DMS53 treated with DMSO at 0.1 percent for 48 hours (cell line): ENCODE measurements at regions not wholly inside any gene's neighbourhood (a gene's known extent, or its start where the extent isn't known, plus 50 kb on each side); places are given as distances from the start of the nearest gene placed in this dataset.

ENCODE experiments used
- DNase-seq: peaks from one replicate; lab custom pipeline; 2025; ENCODE audit not compliant: unreplicated experiment; lab: John Stamatoyannopoulos, UW

DNA sequence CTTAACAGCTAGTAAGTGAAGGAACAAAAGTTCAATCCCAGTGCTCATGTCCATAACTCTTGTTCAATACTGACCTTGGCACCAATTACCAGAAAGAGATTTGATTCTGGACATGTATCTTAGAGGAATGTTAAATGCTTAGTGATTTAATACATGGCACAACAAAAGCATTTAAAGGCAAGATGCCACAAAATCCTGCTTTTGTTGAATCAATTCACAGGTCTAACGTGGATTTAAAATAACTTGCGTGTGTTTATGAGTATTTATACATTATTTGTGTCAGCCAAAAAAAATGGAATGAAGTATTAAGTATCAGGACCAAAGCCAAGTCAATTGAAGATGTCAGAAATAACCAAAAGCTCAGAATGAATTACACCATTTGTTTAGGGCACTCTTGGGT is 85.4 kb upstream of the GIMD1 start:
- no peak for DNase-seq

GRCh38 chr4:106451091-106451490 is 82.5 kb upstream of the GIMD1 start:
- no peak for DNase-seq

- DNase-seq: no peak
Observed at GRCh38 chr4:106450249-106450648, 81.7 kb upstream of the GIMD1 start.

GRCh38 chr4:106444557-106444956 is 76.0 kb upstream of the GIMD1 start:
- no peak for DNase-seq

DNA sequence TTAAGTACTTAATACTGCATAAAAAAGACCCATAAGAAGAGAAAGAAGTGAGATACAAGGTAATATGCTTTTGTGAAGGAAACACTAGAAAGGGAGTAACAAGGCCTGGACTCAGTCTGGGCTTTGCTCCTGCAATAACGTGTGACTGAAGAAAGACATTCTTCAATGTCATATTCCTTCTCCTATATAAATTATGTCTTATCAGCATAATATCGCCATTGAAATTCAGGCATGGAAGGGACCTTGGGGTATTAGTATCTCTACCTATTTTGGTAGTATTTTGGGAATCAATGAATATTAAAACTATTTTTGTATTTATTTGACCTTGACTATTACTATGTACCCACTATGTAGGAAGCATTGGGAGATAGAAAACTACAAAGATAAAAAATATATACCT is 62.2 kb upstream of the GIMD1 start:
- no peak for DNase-seq

- no peak for DNase-seq
Observed at GRCh38 chr4:106429885-106430284, 61.3 kb upstream of the GIMD1 start.

DNA sequence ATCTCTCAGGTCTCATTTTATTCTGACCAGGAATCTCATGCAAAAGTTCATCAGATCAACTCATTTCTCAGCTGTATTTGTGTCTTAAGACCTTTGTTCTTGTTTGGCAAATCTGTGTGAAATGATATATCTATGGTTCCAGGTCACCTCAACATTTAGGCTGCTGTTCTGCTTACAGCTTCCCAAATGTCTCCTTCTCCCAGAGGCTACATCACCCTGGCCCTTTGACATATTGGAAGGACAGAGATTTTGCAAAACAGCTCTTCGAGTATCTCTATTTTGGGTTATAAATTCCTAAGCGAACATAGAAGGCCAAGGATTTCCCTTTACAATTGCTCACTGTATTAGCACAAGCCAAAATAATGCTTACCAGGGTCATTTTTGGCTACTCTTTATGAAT is 57.5 kb upstream of the GIMD1 start:
- no peak for DNase-seq

- DNase-seq: no peak
Observed at GRCh38 chr4:106425576-106425975, 57.0 kb upstream of the GIMD1 start.

GRCh38 chr4:106424426-106424825 is 55.8 kb upstream of the GIMD1 start:
- DNase-seq: no peak

DNA sequence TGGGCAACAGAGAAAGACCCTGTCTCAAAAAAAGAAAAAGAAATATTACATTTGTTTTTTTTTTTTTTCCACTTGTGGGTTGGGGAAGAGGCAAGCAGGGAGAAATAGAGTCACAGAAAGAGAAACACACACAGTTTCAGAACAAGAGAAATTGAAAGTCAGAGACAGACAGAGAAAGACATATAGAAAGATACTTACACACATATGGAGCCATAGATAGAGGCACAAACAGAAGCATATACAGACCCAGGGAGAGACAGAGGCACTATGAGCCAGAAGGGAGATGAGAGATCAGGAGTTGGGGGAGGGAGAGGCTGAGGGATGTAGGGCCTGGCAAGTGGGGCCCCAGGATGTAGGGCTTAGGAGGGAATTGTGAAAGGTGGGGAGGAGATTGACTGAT is 55.2 kb upstream of the GIMD1 start:
- no peak for DNase-seq

- DNase-seq: no peak
Observed at GRCh38 chr4:106422766-106423165, 54.2 kb upstream of the GIMD1 start.

DNA sequence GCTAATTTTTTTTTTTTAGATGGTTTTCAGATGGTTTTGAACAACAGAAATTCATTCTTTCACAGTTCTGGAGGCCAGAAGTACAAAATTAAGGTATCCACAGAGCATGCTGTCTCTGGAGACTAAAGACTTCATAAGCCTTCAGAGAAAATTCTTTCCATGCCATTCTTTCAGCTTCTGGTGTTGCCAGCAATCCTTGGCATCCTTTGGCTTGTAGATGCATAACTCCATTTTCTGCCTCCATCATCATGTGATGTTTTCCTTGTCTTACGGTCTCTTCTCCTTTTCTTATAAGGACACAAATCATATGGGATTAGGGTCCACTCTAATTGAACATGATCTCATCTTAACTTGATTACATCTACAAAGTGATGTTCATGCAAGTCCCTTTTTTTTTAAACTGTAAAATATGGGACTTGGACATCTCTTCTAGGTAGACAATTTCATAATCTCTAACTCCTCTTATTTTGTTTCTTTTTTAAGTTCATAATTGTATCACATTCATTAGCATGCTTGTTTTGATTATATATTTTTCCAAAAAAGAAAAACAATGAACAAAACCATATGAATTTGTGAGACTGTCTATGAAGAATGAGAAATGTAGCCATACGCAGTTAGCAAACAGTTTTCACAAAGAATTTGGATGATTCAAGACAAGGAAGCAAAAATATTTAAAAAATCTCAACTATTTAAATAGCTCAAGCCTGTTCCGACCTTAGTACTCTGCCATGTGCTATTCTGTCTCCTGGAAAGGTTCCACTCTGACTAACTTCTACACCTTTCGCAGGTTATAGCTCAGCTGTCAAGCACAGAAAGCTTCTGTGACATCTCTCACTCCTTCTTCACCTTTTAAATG is 53.1 kb upstream of the GIMD1 start:
- no peak for DNase-seq

- no peak for DNase-seq
Observed at GRCh38 chr4:106418444-106418843, 49.9 kb upstream of the GIMD1 start.
